Stimulated activated CD4-positive, alpha-beta T cell treated with anti-CD3 and anti-CD28 coated beads, Interleukin-4, amount 100 ng/mL, for 1 hour (primary cell): ENCODE measurements at regions not wholly inside any gene's neighbourhood (a gene's known extent, or its start where the extent isn't known, plus 50 kb on each side); places are given as distances from the start of the nearest gene placed in this dataset.
"Not testable (repeated sequence)": the region's sequence is repeated elsewhere in the genome, so short reads cannot be mapped to it uniquely, and the experiment has no call there.

Experiments
- DNase-seq: peaks from one replicate; pipeline ENCODE4 v3.0.0-alpha.2; 2020

DNA sequence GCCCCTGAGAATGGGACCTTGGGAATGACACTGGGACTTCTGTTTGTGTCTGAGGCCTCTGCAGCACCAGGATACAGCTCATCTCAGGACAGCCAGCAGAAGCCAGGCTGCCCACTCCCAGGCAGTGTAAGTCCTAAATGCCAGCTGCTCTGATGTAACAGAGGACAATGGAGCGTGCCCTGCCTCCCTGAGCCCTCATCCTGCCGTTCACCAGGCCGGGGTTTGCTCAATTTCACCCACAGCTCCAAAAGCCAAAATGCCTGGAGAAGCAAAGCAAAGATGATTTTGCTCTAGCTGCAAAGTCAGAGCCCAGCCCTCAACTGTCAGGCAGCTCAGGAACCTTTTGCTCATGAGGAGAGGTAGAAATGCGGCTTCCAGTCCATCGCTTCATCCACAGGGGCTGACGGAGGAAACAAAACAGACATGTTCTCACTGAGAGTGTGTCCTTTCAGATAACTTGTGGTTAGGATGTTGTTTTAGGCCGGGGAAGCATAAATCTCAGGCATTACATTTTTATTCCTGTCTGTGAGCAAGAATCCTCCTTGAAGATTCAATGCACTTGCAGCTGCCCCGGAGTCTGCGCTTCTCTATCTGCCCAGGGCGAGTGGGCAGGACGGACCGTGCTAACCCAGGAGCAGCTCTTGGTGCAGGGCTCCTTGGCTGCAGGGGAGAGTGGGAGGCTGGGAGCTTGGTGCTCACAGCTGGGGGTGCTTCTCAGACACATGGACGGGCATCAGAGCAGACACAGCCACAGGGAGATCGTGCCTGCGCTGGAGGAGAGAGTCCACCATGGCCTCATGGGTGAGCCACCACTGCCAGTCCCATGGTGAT lies 83.2 kb upstream of the CHST15 start:
- DNase-seq: no peak

DNA sequence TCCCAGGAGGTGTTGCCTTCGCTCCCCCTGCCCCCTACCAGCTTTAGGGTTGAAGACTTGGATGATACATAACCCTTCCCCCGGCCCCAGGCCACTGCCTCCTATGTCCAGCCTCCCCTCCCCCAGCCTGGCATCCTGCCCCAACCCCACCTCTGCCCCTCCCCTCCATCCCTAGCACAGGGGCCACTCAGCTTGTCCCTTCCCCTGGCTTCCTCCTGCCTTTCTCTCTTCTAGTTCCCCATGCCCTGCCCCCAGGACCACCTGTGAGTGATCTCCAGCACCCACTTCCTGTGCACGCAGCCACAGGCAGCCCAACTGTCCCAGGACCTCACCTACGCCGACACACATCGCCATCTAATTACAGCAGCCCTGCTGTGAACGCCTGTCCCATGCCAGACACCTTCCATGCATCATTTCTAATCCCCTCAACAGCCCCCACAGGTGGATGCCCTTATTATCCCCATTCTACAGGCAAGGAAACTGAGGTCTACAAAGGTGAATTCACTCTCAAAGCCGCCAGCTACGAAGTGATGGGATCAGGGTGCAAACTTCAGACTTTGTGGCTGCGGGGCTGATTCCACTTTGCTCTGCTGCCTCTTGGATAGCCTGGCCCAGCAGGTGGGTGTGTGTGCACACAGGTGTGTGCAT lies 82.4 kb upstream of the CHST15 start:
- no peak for DNase-seq

- no peak for DNase-seq
These were observed 81.6 kb upstream of the CHST15 start for GRCh38 chr10:124174673-124175645.

- no peak for DNase-seq
These were observed 80.7 kb upstream of the CHST15 start for GRCh38 chr10:124174071-124174566.

- no peak for DNase-seq
These were observed 80.0 kb upstream of the CHST15 start for GRCh38 chr10:124173298-124173900.

DNA sequence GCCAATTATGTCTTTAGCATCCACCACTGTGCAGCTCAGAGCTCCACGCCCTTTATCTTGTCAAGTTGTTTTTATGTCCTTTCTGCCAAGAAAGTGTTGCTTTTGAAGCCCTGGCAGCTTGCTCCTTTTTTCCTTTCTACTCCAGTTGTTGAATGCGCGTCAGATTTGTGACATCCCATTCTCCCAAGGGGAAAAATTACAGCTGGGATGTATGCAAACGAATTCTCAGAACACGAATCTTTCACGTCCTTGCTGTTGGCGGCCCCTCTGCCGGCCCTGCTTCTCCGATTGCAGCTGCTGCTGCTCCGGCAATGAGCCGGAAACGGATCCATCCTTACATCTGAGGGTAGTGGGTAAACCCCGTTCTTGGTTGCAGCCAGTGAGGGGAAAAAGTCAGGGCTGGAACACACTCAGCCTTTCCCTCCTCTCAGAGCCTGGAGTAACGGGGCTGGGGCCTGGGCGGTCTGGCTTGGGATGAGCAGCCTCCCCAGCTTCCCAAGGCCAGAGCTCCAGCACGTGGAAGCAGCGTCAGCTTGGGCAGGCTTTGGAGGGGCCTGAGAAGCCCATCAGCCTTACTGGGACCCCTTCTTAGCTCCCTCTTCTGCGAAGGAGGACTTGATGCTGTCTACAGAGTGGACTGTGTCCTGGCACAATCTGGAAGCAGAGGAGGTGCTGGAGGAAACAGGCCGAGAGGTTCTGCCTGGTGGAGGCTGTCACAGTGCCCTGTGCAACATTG lies 79.0 kb upstream of the CHST15 start:
- no peak for DNase-seq

GRCh38 chr10:124171561-124171960 lies 78.2 kb upstream of the CHST15 start:
- DNase-seq: no peak

DNA sequence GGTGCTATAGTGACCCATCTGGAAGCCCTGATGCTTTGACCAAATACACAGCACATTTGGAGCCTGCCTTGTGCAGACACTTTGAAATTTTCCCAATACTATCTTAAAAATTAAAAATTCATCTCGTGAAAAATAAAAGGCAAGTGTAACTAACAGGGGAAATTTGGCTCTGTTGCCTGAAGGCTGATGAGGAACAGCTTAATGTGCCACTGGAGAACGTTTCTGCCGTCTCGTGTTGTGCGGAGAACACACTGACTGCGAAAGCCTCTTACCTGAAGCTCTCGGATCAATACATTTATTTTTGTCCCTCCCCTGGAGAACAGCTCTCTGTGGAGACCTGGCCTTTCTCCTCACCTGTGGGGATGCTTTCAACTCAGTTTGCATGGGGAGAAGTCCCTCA lies 77.2 kb upstream of the CHST15 start:
- DNase-seq: no peak

GRCh38 chr10:124168991-124169802 lies 75.8 kb upstream of the CHST15 start:
- no peak for DNase-seq

DNA sequence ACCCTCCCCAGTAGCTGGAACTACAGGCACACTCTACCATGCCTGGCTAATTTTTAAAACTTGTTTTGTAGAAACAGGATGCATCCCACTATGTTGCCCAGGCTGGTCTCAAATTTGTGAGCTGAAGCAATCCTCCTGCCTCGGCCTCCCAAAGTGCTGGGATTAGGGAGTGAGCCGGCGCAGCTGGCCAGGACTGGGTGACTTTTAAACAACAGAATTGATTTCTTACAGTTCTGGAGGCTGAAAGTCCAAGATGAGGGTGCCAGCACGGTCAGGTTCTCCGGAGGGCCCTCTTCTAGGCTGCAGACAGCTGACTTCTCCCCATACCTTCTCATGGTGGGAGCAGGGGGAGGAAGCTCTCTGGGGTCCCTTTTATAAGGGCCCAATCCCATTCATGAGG lies 75.2 kb upstream of the CHST15 start:
- DNase-seq: no peak

- not testable (repeated sequence) for DNase-seq
These were observed 74.5 kb upstream of the CHST15 start for GRCh38 chr10:124167925-124168324.

DNA sequence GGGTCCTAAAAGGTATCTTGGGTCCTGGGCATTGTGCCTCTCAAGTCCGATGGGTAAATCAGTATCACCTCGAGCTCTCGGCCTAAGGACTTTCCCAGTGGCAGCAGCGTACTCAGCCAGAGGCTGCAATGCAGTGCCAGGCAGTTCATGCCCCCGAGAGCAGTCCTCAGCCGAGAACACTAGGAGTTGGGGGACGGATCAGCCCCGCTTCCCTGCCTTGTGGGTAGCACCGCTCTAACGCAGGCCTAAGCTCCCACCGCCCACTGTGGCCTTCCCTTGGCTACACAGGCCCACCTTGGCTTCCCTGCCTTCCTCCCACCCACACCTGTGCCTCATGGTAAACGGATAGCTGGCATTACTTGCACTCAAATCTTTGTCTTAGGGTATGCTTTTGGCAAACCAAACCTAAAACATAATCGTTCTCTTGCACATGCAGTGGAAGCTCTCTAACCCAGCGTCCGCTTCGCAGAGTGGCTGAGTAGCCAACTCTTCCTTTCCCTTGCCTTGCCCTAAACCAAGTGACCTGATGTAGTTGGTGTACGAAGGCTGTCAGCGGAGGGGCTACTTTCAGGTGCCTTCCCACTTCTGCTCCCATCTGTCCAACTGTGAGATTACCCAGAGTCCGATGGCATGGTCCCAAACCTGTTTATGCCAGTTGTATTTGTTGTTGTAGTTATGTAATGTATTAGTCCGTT lies 73.2 kb upstream of the CHST15 start:
- DNase-seq: no peak

DNA sequence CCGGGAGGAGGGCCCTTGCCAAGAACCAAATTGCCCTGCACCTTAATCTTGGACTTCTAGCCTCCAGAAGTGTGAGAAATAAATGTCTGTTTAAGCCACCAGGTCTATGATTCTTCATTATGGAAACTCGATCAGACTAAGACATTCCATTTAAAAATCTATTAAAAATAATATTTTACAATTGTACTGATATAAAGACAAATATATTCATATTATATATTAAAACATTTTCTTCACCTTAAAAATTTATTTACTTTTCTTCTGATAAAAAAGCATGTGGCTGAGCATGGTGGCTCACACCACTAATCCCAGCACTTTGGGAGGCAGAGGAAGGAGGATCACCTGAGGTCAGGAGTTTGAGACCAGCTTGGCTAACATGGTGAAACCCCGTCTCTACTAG lies 72.4 kb upstream of the CHST15 start:
- no peak for DNase-seq

DNA sequence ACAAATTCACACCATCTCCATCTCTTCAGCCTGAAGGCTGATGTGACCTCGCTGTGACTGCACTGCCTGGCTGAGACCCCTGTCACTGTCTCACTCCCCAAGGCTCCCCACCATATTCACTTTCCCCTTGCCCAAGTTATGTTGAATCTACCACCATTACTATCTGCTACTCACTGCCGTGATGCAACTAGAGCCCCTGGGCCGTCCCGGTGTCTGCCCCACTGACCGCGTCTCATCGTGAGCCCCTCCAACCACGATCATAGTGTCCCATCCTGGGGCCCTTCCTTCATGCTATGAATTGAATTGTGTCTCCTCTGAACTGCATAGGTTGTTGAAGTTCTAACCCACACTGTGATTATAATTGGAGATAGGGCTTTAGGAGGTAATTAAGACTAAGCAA lies 71.9 kb upstream of the CHST15 start:
- no peak for DNase-seq

DNA sequence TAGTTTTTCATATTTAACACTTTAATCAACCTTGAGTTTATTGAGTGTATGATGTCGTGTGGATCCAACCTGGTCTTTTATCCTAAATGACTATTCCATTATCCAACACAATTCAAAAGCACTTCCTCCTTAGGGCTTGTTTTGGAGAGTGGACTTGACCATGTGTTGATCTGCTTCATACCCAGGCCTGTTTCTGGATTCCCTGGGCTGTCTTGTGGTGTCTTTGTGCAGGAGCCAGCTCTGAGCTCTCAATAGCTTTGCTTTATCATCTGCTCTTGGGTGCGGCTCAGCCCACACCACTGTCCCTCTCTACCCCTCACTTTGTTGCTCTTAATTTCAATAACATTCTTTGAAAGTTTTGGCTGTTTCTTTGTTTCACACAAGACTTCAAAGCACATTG lies 70.9 kb upstream of the CHST15 start:
- no peak for DNase-seq

DNA sequence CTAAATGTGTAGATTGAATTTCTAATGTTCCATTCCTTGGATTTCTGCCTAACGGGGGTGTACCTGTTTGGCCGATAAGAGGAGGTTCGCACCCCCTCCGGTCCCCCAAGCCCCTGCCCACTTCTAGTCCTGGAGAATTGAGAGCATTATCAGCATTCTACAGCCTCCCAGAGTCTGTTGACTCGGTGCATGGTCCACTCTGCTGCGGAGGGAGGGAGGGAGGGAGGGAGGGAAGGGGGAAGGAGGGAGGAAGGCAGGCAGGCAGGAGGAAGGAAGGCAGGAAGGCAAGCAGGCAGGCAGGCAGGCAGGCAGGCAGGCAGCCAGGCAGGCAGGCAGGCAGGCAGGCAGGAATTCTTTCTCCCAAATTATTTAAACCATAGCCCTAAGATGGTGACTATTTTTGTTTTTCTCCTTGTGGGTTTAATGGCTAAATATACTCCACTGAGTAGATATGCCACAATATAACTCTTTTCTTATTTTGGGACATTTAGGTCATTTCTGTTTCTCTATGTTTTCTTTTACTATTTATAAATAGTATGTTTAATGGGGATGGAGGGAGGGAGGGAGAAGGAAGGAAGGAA lies 69.5 kb upstream of the CHST15 start:
- DNase-seq: no peak

DNA sequence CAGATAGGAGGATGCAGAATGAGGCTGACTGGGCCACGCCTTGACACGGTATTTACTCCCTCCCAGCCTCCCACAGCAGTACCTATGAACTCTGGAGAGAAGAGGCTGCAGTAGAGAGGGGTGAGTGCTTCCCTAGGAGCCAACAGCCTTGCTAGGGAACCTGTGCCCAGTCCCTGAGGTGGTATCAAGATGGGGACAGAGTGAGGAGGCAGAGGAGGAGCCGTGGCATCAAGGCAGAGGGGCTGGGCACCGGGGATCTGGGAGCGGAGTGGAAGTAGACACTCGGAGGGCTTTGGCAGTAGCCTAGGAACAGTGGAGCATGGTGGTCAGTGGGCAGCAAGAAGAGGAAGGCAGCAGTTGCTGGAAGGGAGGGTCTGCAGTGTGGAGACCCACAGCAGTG lies 68.7 kb upstream of the CHST15 start:
- no peak for DNase-seq

GRCh38 chr10:124161601-124162000 lies 68.2 kb upstream of the CHST15 start:
- DNase-seq: no peak

- DNase-seq: no peak
These were observed 67.7 kb upstream of the CHST15 start for GRCh38 chr10:124160943-124161582.

DNA sequence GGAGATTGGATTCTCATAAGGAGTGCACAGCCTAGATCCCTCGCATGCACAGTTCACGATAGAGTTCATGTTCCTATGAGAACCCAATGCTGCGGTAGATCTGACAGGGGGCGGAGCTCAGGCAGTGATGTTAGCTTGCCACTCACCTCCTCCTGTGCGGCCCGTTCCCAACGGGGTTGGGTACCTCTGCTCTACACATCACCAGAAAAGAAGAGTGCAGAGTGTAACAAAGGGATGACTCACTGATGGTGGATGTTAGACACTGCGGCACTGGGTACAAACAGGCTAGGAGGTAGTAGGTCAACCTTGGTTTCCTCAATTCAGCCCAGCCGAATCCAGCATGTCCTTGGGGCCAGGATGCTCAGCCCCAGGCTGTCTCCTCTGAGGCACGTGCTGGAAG lies 66.8 kb upstream of the CHST15 start:
- no peak for DNase-seq
